GM04504 (cell line): ENCODE measurements at regions not wholly inside any gene's neighbourhood (a gene's known extent, or its start where the extent isn't known, plus 50 kb on each side); places are given as distances from the start of the nearest gene placed in this dataset.
"Not testable (repeated sequence)": the region's sequence is repeated elsewhere in the genome, so short reads cannot be mapped to it uniquely, and the experiment has no call there.

Source experiments
- DNase-seq: peaks from one replicate; pipeline ENCODE4 v3.0.0-alpha.2; 2012; ENCODE audit warnings: low read depth

GRCh38 chr6:154921482-154921881 lies 73.6 kb upstream of the TIAM2 start:
- DNase-seq: no peak

DNA sequence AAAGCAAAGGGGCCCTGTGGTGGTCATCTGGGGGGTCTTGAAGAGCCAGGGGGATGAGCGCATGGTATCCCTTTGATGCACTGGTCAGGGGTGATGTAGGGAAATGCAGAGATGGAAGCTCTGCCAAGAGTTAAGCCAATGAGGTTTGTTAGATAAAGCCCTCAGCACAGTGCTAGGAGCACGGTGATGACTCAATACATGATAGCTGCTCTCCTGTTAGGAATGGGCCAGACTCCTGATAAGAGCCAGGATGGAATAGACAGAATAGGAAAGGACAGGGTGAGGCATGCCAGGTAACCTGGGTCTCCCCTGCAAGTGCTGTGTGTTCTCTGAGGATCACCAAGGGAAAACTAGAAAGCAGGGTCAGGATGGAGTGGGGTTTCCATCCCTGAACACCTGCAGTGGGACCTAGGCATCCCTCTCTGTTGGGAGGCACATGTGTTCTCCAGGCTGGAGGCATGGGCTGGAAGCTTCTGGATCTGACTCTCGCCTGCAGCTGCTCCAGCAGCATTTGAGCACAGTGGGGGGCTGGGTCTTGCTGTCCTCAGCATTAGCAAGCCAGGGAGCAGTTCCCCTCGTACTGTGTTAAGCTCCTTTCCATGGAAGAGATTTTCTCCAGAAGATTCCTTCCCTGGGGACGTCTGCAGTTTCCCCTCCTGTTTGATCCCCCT lies 71.8 kb upstream of the TIAM2 start:
- DNase-seq: no peak

DNA sequence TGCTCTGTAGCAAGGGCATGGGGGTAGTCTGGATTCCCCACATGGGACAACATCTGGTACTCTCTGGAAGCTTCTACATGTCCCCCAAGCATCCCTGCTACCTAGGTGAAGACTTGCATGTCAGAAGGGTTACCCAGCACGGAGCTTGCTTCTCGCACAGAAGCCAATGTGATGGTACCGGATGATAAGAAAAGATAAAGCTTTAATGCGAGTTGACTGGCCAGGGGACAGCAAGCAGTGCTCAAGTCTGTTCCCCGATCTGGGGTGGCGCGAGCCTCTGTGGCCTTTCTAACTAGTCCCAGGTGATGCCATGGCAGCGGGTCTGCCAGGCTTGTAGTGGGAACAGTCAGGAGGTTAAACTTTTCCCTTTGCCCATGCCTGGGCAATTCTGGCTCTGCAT lies 70.0 kb upstream of the TIAM2 start:
- DNase-seq: no peak

DNA sequence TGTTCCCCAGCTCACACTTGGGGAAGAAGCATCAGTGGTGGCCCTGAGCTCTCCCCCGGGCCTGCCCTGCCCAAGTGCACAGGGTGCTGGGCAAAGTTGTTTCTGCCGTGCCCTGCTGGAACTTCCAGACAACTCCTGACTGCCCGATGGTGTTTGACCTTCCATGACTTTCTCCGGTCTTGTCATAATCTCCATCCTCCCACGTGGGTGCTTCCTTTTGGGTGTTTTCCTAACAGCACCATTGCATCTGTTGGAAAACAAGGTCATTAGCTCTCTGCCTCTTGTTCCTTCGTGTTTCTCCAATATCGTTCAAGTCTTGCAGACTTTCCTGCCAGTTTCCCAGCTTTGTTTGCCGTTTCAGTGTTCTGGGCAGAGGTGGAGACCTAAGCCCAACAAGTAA lies 68.7 kb upstream of the TIAM2 start:
- no peak for DNase-seq

GRCh38 chr6:154928325-154928922 lies 66.7 kb upstream of the TIAM2 start:
- DNase-seq: peak; percentile 44

GRCh38 chr6:154930451-154930851 lies 64.7 kb upstream of the TIAM2 start:
- no peak for DNase-seq

GRCh38 chr6:154931711-154932424 lies 63.2 kb upstream of the TIAM2 start:
- DNase-seq: peak; percentile 36

GRCh38 chr6:154932515-154933027 lies 62.5 kb upstream of the TIAM2 start:
- peak; percentile 82 for DNase-seq

DNA sequence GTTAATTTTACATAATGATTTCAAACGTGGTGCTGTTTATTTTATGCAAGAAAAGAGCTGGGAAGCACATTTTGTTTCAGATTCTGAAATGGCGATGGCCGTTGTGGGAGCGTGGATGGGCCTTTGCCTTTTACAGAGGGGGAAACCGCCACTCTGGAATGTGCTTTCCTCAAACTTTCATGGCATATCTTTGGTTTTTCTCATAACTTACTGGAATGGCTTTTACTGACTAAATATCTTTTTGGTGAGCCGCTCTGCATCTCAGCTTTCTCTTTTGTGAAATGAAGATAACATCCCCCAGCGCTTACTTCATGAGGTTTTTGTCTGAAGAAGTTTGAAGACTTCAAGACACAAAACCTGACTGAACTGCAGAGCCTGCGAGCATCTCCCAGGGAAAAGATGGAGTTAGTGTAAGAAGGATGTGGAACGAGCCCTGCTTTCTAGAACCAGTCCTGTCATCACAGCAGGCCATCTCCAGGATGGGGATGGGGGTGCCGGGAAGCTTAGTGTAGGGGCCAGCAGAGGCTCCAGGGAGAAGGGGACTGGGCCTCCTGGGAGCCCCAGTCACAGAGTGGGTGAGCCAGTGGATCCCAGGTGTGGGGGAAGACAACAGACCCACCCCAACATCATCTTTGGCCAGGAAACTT lies 61.8 kb upstream of the TIAM2 start:
- no peak for DNase-seq

DNA sequence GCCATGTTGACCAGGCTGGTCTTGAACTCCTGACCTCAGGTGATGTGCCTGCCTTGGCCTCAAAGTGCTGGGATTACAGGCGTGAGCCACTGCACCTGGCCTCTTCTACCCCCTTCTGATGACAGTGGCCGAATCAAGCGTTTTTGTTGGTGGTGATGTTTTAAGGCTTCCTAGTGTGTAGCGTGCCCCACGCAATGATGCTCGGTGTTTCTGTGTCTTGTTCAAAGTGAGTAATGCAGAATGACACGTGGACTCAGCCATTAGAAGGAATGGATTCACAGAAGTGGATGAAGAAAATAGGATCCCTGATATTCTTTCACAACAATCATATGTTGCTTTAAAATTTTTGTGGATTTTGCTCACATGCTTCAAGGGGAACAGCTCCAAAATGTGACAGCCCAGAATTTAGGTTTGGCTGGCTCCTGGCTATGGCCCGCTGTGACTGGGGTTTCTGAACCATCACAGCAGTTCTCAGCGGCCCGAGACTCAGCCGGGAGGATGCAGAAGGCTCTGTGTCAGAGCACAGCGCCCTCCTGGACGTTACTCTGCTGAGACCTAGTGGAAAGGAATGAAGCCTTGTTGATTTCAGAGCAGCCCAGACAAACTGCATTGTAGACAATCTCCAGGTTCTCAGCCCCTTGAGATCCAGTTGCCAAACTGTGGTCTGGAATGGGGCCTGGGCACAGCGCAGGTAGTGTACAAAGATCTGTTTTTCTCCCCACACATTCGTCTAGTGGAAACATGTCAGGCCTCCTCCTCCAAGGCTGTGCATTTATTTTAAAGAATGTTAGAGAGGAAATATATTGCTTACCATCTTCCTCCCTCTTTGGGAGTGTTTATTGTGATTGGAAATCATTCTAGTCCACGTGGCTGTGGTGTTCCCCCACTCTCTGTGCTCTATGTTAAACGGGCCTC lies 57.6 kb upstream of the TIAM2 start:
- no peak for DNase-seq

GRCh38 chr6:154938221-154938580 lies 56.9 kb upstream of the TIAM2 start:
- no peak for DNase-seq

DNA sequence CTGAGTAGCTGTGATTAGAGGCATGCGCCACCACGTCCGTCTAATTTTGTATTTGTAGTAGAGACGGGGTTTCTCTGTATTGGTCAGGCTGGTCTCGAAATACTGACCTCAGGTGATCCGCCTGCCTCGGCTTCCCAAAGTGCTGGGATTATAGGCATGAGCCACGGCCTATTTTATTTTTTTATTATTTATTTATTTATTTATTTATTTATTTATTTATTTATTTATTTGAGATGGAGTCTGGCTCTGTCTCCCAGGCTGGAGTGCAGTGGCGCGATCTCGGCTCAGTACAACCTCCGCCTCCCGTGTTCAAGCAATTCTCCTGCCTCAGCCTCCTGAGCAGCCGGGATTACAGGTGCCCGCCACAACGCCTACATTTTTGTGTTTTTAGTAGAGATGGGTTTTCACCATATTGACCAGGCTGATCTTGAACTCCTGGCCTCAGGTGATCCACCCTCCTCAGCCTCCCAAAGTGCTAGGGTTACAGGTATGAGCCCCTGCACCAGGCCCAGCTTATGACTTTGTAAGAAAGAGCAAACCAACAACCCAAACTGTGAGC lies 56.3 kb upstream of the TIAM2 start:
- not testable (repeated sequence) for DNase-seq

DNA sequence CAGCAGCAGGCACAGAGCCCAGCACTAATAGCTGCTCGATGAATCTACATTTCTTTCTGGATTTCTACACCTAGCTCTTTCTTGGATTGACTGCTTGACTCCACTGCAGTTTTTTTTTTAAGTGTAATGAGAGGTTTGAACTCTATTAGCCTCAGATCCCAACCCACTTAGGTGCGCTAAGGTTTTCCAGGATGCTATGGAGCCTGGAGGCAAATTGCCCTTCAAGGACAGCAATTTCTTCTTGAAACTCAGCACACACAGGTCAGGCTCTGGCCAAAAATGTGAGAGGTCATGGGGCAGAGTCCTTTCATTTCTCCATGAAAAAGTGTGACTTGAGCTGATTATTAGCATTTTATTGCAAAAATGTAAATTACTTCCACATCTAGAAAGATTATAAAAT lies 52.3 kb upstream of the TIAM2 start:
- no peak for DNase-seq

GRCh38 chr6:154945271-154945890 lies 49.7 kb upstream of the TIAM2 start:
- DNase-seq: no peak
